Heart left ventricle (tissue), 13 donors: ENCODE measurements at regions not wholly inside any gene's neighbourhood (a gene's known extent, or its start where the extent isn't known, plus 50 kb on each side); places are given as distances from the start of the nearest gene placed in this dataset.

Experiments
- CTCF ChIP-seq, 12 donors: fragments of 200-600 bp; sonication (generic) in 4 of 12; IDR thresholded peaks; one replicate each; pipeline versions ENCODE4 v1.5.0 to v1.8.0; 2018 to 2022; ENCODE audit warnings: antibody characterized with exemption in 12 of 12, mild to moderate bottlenecking in 5 of 12
- POLR2A ChIP-seq, 2 donors: fragments of 450-650 bp; IDR thresholded peaks; one replicate each; pipeline ENCODE4 v1.6.1; 2017; ENCODE audit warnings: antibody characterized with exemption in 2 of 2, mild to moderate bottlenecking in 2 of 2, moderate library complexity in 2 of 2
- donor health status: ischemic (EF 13 %, LVEDD 7.1; RV severe dilation, severe dysfunction).
- donor health status: DM: no; HTN: yes; CAD: no.
- donor health status: DM: no; HTN: no; CAD: no.
- donor health status: ischemic (EF 25% LVEDD 6.9; RV normal size, moderate dysfunction).
- donor health status: ischemic (EF 25% LVEDD 5.7; RV mildly dilated, moderate dysfunction).
- donor health status: ischemic (EF 35%, LVEDD 5.7; RV mildly dilated, moderate dysfunction).
- donor health status: nonischemic (EF 11% LVEDD 7.7; RV severe dilation, severe dysfunction).
- donor health status: DM: yes; HTN: yes; CAD: no.
- donor health status: PGD.
- donor health status: ischemic (EF 29% LVEDD 5.4; RV normal size, mild dysfunction).
- donor health status: nonischemic (EF 23%, LVEDD 6.1; RV moderate dilation, normal function).

GRCh38 chr13:80438521-80438920 lies 97.6 kb upstream of the SPRY2 start:
- TF ChIP-seq CTCF (IDR thresholded peaks at IDR 0.05): no peak
- no peak for TF ChIP-seq POLR2A (IDR thresholded peaks at IDR 0.05)
